ENCODE measurements at regions not wholly inside any gene's neighbourhood (a gene's known extent, or its start where the extent isn't known, plus 50 kb on each side); places are given as distances from the start of the nearest gene placed in this dataset.

GRCh38 chr13:95498886-95499285 is 53.6 kb upstream of the CLDN10 start:
- Histone ChIP-seq H3K9me1 (replicated peaks; ENCODE audit: control insufficient read depth, extremely low read depth, insufficient read depth, low read length) (no peaks in the 10 kb centered on the region), H3K79me2 (ENCODE audit: control insufficient read depth, insufficient read depth, low read length) (no peaks in the 10 kb centered on the region), H3K9ac (replicated peaks; ENCODE audit: extremely low read depth, insufficient read depth, low read length) (no peak overlapping the region), H3K4me1 (ENCODE audit: control insufficient read depth, extremely low read depth, insufficient read depth, low read length) (no peaks in the 10 kb centered on the region), H3K4me2 (ENCODE audit: insufficient read depth, low read length) (no peak overlapping the region), H3K27ac (ENCODE audit: insufficient read depth, low read depth, low read length) (no peak overlapping the region), H3K4me3 (replicated peaks in 1 of 3; ENCODE audit: insufficient read depth in 1 of 3, low read depth in 1 of 3, low read length in 3 of 3) (no peak overlapping the region), H3K27me3 (ENCODE audit: control insufficient read depth in 2 of 2, insufficient read depth in 2 of 2, low read length in 2 of 2) (no peaks in the 10 kb centered on the region), H2AFZ (ENCODE audit: low read depth, low read length) (no peak overlapping the region), H3K9me3 (replicated peaks; ENCODE audit: control insufficient read depth, insufficient read depth, low read length) (no peaks in the 10 kb centered on the region), H4K20me1 (replicated peaks; ENCODE audit: control insufficient read depth, extremely low read depth, insufficient read depth, low read length) (no peaks in the 10 kb centered on the region), H3K36me3 (ENCODE audit: control insufficient read depth in 2 of 2, extremely low read depth in 1 of 2, insufficient read depth in 2 of 2, low read length in 2 of 2) (no peaks in the 10 kb centered on the region)
- ChIA-PET POLR2A (interaction anchor here (0.5 kb wide), 1 partner anchor 1188 kb away, joined by 4 read pairs; no protein-coding TSS in a partner anchor), CTCF (no interaction called here)
- DNase-seq (ENCODE audit: low read depth, low spot score) (no peak), FAIRE-seq (peak; percentile 12)
- intact Hi-C loops (cut with micrococcal nuclease), result no loop called here
- dilution Hi-C loops (cut with MboI; ENCODE audit: extremely low pct_ligation_motif_present, low sequenced_read_pairs), result no loop called here
- no TSS peak for BruUV-seq (replicated peaks)
- no peak for TF ChIP-seq CTCF (IDR thresholded peaks at IDR 0.05; ENCODE audit: extremely low read depth in 1 of 2, insufficient read depth in 1 of 2, low read depth in 1 of 2, low read length in 2 of 2)
- TF ChIP-seq FOS (IDR thresholded peaks at IDR 0.05; ENCODE audit: borderline replicate concordance, insufficient read depth, low read length), result no peak
- TF ChIP-seq POLR2A (IDR thresholded peaks at IDR 0.05; ENCODE audit: low read depth, low read length), result no peak
- TF ChIP-seq POLR2AphosphoS5 (IDR thresholded peaks at IDR 0.05; ENCODE audit: insufficient read depth, low read depth, low read length), result no peak
- no peak for TF ChIP-seq MAX (IDR thresholded peaks at IDR 0.05; ENCODE audit: insufficient read depth, insufficient read length)
- TF ChIP-seq EZH2 (IDR thresholded peaks at IDR 0.05; ENCODE audit: borderline replicate concordance, low read depth, low read length, severe bottlenecking), result no peak
- TF ChIP-seq GATA2 (IDR thresholded peaks at IDR 0.05; ENCODE audit: insufficient read depth, insufficient read length, low read depth, low read length), result no peak
- no peak for TF ChIP-seq MYC (IDR thresholded peaks at IDR 0.05; ENCODE audit: low read depth, low read length)
- TF ChIP-seq JUN (IDR thresholded peaks at IDR 0.05; ENCODE audit: borderline replicate concordance, insufficient read depth, insufficient read length, low read depth), result no peak
